HEK293 (cell line): ENCODE measurements at regions not wholly inside any gene's neighbourhood (a gene's known extent, or its start where the extent isn't known, plus 50 kb on each side); places are given as distances from the start of the nearest gene placed in this dataset.

Experiments used
- CTCF ChIP-seq: fragments of 450-650 bp; formaldehyde crosslinking; IDR thresholded peaks from 2 replicates; pipeline ENCODE4 v1.5.1; 2016; ENCODE audit warnings: missing biosample characterization, missing genetic modification characterization
- KLF16 ChIP-seq: fragments of 450-650 bp; formaldehyde crosslinking; IDR thresholded peaks from 2 replicates; pipeline ENCODE4 v1.5.1; 2017; ENCODE audit warnings: missing biosample characterization, missing genetic modification characterization
- MYNN ChIP-seq: fragments of 450-650 bp; formaldehyde crosslinking; IDR thresholded peaks from 2 replicates; pipeline ENCODE4 v1.5.1; 2016; ENCODE audit warnings: missing biosample characterization, missing genetic modification characterization, borderline replicate concordance
- REST ChIP-seq: fragments of 450-650 bp; formaldehyde crosslinking; IDR thresholded peaks from 2 replicates; pipeline ENCODE4 v1.5.1; 2016; ENCODE audit warnings: missing biosample characterization, missing genetic modification characterization
- TCF7L2 ChIP-seq: IDR thresholded peaks from 2 replicates; pipeline ENCODE4 v1.6.1; 2011; ENCODE audit warnings: low read depth, mild to moderate bottlenecking, inconsistent platforms, low read length, moderate library complexity, borderline replicate concordance
- YY1 ChIP-seq: fragments of 450-650 bp; formaldehyde crosslinking; IDR thresholded peaks from 2 replicates; pipeline ENCODE4 v1.5.1; 2018; ENCODE audit warnings: missing biosample characterization, missing genetic modification characterization
- ZBTB11 ChIP-seq: fragments of 450-650 bp; formaldehyde crosslinking; conservative IDR thresholded peaks from 2 replicates; pipeline ENCODE4 v1.5.1; 2016; ENCODE audit warnings: low read depth, missing biosample characterization, missing genetic modification characterization
- ZBTB49 ChIP-seq: fragments of 450-650 bp; formaldehyde crosslinking; IDR thresholded peaks from 2 replicates; pipeline ENCODE4 v1.5.1; 2016; ENCODE audit warnings: missing biosample characterization, missing genetic modification characterization, low read depth
- ZBTB8A ChIP-seq: fragments of 450-650 bp; formaldehyde crosslinking; IDR thresholded peaks from 2 replicates; pipeline ENCODE4 v1.5.1; 2016; ENCODE audit warnings: missing biosample characterization, missing genetic modification characterization
- ZNF580 ChIP-seq: fragments of 450-650 bp; formaldehyde crosslinking; IDR thresholded peaks from 2 replicates; pipeline ENCODE4 v1.5.1; 2016; ENCODE audit warnings: missing biosample characterization, missing genetic modification characterization
- ZNF830 ChIP-seq: fragments of 450-650 bp; IDR thresholded peaks from 2 replicates; pipeline ENCODE4 v1.5.0; 2018; ENCODE audit warnings: missing biosample characterization, missing genetic modification characterization, low read depth, mild to moderate bottlenecking, moderate library complexity
- ZSCAN4 ChIP-seq: fragments of 450-650 bp; formaldehyde crosslinking; IDR thresholded peaks from 2 replicates; pipeline ENCODE4 v1.5.1; 2017; ENCODE audit warnings: missing biosample characterization, missing genetic modification characterization

GRCh38 chr7:53904355-53904754 is 637.8 kb upstream of the VSTM2A start:
- TF ChIP-seq YY1 (tag by site-specific recombination) (no peak), CTCF (tag by site-specific recombination) (no peak), REST (tag by site-specific recombination) (no peak), ZBTB49 (no peak), ZNF580 (tag by site-specific recombination) (no peak), TCF7L2 (no peak), MYNN (tag by site-specific recombination) (no peak), ZNF830 (no peak), ZBTB8A (tag by site-specific recombination) (no peak), KLF16 (tag by site-specific recombination) (no peak), ZSCAN4 (tag by site-specific recombination) (no peak), ZBTB11 (no peak)
